ENCODE measurements at regions not wholly inside any gene's neighbourhood (a gene's known extent, or its start where the extent isn't known, plus 50 kb on each side); places are given as distances from the start of the nearest gene placed in this dataset.

GRCh38 chr4:181477591-181477990 is 765.6 kb upstream of the TENM3 start:
- Histone ChIP-seq H3K27me3 (no peaks in the 10 kb centered on the region), H3K9me3 (no peaks in the 10 kb centered on the region), H3K4me3 (ENCODE audit: low read depth, low read length) (no peak overlapping the region), H3K36me3 (no peaks in the 10 kb centered on the region), H3K4me1 (no peaks in the 10 kb centered on the region)
- no peak for TF ChIP-seq CTCF (IDR thresholded peaks at IDR 0.05; ENCODE audit: low read depth, low read length)
- DNase-seq = no peak

GRCh38 chr4:181478656-181479055 is 764.5 kb upstream of the TENM3 start:
- Histone ChIP-seq H3K36me3 (no peaks in the 10 kb centered on the region), H3K27me3 (no peaks in the 10 kb centered on the region), H3K9me3 (no peaks in the 10 kb centered on the region), H3K4me3 (ENCODE audit: low read depth, low read length) (no peak overlapping the region), H3K4me1 (no peaks in the 10 kb centered on the region)
- no peak for DNase-seq
- TF ChIP-seq CTCF (IDR thresholded peaks at IDR 0.05; ENCODE audit: low read depth, low read length) = no peak

GRCh38 chr4:181479141-181479540 is 764.1 kb upstream of the TENM3 start:
- no peak overlapping the region for H3K4me3 ChIP-seq (ENCODE audit: low read depth, low read length)
- no peaks in the 10 kb centered on the region for H3K36me3 ChIP-seq
- no peak for TF ChIP-seq CTCF (IDR thresholded peaks at IDR 0.05; ENCODE audit: low read depth, low read length)
- no peaks in the 10 kb centered on the region for H3K27me3 ChIP-seq
- no peaks in the 10 kb centered on the region; the same call in 1 of the 2 replicates for H3K4me1 ChIP-seq
- no peak for DNase-seq
- H3K9me3 ChIP-seq = no peaks in the 10 kb centered on the region

- no peak for TF ChIP-seq CTCF (IDR thresholded peaks at IDR 0.05; ENCODE audit: low read depth, low read length)
- Histone ChIP-seq H3K4me1 (no peaks in the 10 kb centered on the region; the same call in 1 of the 2 replicates), H3K36me3 (no peaks in the 10 kb centered on the region), H3K9me3 (no peaks in the 10 kb centered on the region), H3K4me3 (ENCODE audit: low read depth, low read length) (no peak overlapping the region), H3K27me3 (no peaks in the 10 kb centered on the region)
- DNase-seq = no peak
Observed at GRCh38 chr4:181484396-181484795, 758.8 kb upstream of the TENM3 start.

GRCh38 chr4:181488926-181489325 is 754.3 kb upstream of the TENM3 start:
- H3K4me3 ChIP-seq (ENCODE audit: low read depth, low read length) = no peak overlapping the region
- no peaks in the 10 kb centered on the region for H3K9me3 ChIP-seq
- no peaks in the 10 kb centered on the region; the same call in 1 of the 2 replicates for H3K4me1 ChIP-seq
- no peaks in the 10 kb centered on the region for H3K36me3 ChIP-seq
- H3K27me3 ChIP-seq = no peaks in the 10 kb centered on the region
- DNase-seq = no peak
- TF ChIP-seq CTCF (IDR thresholded peaks at IDR 0.05; ENCODE audit: low read depth, low read length) = no peak

- H3K27me3 ChIP-seq = no peaks in the 10 kb centered on the region
- TF ChIP-seq CTCF (IDR thresholded peaks at IDR 0.05; ENCODE audit: low read depth, low read length) = no peak
- no peaks in the 10 kb centered on the region for H3K4me1 ChIP-seq
- no peaks in the 10 kb centered on the region for H3K36me3 ChIP-seq
- H3K9me3 ChIP-seq = no peaks in the 10 kb centered on the region
- DNase-seq = no peak
- no peak overlapping the region for H3K4me3 ChIP-seq (ENCODE audit: low read depth, low read length)
Observed at GRCh38 chr4:181498148-181498547, 745.1 kb upstream of the TENM3 start.
